ENCODE measurements at regions not wholly inside any gene's neighbourhood (a gene's known extent, or its start where the extent isn't known, plus 50 kb on each side); places are given as distances from the start of the nearest gene placed in this dataset.

- POLR2A ChIA-PET = no interaction called here
- TF ChIP-seq CTCF (IDR thresholded peaks at IDR 0.05; ENCODE audit: unreplicated experiment) = no peak
- DNase-seq (ENCODE audit: unreplicated experiment) = no peak
- Mint-ChIP-seq H3K36me3 (ENCODE audit: insufficient read depth, unreplicated experiment) (no peaks in the 10 kb centered on the region), H3K27ac (ENCODE audit: low read depth, unreplicated experiment) (no peak overlapping the region), H3K4me1 (ENCODE audit: insufficient read depth, unreplicated experiment) (no peaks in the 10 kb centered on the region), H3K4me3 (ENCODE audit: unreplicated experiment) (no peak overlapping the region), H3K9me3 (ENCODE audit: unreplicated experiment) (no peaks in the 10 kb centered on the region), H3K27me3 (ENCODE audit: insufficient read depth, unreplicated experiment) (peaks cover 59% of the 10 kb centered on the region)
- CTCF ChIA-PET = no interaction called here
- intact Hi-C loops (cut with micrococcal nuclease) = no loop called here
- no TSS peak for BruUV-seq (replicated peaks)
These were observed 469.4 kb downstream of the PREX1 start for GRCh38 chr20:48358176-48359054.

- no TSS peak for BruUV-seq (replicated peaks)
- CTCF ChIA-PET = no interaction called here
These were observed 470.1 kb downstream of the PREX1 start for GRCh38 chr20:48357714-48358113.

GRCh38 chr20:48354903-48355302, 472.9 kb downstream of the PREX1 start:
- POLR2A ChIA-PET = interaction anchor here (0.6 kb wide), 1 partner anchor 137 kb away, joined by 3 read pairs; no protein-coding TSS in a partner anchor
- H3K36me3 Mint-ChIP-seq (ENCODE audit: insufficient read depth, unreplicated experiment) = no peaks in the 10 kb centered on the region
- CTCF ChIA-PET = interaction anchor here (0.6 kb wide), 1 partner anchor 496 kb away, joined by 3 read pairs; no protein-coding TSS in a partner anchor
- H3K27ac Mint-ChIP-seq (ENCODE audit: low read depth, unreplicated experiment) = no peak overlapping the region
- DNase-seq (ENCODE audit: unreplicated experiment) = no peak
- H3K27me3 Mint-ChIP-seq (ENCODE audit: insufficient read depth, unreplicated experiment) = peaks cover 74% of the 10 kb centered on the region
- intact Hi-C loops (cut with micrococcal nuclease) = no loop called here
- no peak overlapping the region for H3K4me3 Mint-ChIP-seq (ENCODE audit: unreplicated experiment)
- no peak for TF ChIP-seq CTCF (IDR thresholded peaks at IDR 0.05; ENCODE audit: unreplicated experiment)
- no peaks in the 10 kb centered on the region for H3K4me1 Mint-ChIP-seq (ENCODE audit: insufficient read depth, unreplicated experiment)
- no TSS peak for BruUV-seq (replicated peaks)
- H3K9me3 Mint-ChIP-seq (ENCODE audit: unreplicated experiment) = no peaks in the 10 kb centered on the region

More at GRCh38 chr20:48357714-48358113, 470.1 kb downstream of the PREX1 start:
- TF ChIP-seq CTCF (IDR thresholded peaks at IDR 0.05; ENCODE audit: unreplicated experiment) = no peak
- Mint-ChIP-seq H3K27me3 (ENCODE audit: insufficient read depth, unreplicated experiment) (peaks cover 66% of the 10 kb centered on the region), H3K36me3 (ENCODE audit: insufficient read depth, unreplicated experiment) (no peaks in the 10 kb centered on the region), H3K4me3 (ENCODE audit: unreplicated experiment) (no peak overlapping the region), H3K9me3 (ENCODE audit: unreplicated experiment) (no peaks in the 10 kb centered on the region), H3K4me1 (ENCODE audit: insufficient read depth, unreplicated experiment) (no peaks in the 10 kb centered on the region), H3K27ac (ENCODE audit: low read depth, unreplicated experiment) (no peak overlapping the region)
- intact Hi-C loops (cut with micrococcal nuclease) = no loop called here
- POLR2A ChIA-PET = no interaction called here
- DNase-seq (ENCODE audit: unreplicated experiment) = no peak

GRCh38 chr20:48354320-48354876, 473.4 kb downstream of the PREX1 start:
- ChIA-PET CTCF (interaction anchor here (0.5 to 1.0 kb wide), 3 partner anchors 59 to 496 kb away, joined by 3 to 4 read pairs (median 3); no protein-coding TSS in a partner anchor), POLR2A (interaction anchor here (0.6 kb wide), 1 partner anchor 137 kb away, joined by 3 read pairs; no protein-coding TSS in a partner anchor)
- no peak for TF ChIP-seq CTCF (IDR thresholded peaks at IDR 0.05; ENCODE audit: unreplicated experiment)
- Mint-ChIP-seq H3K27me3 (ENCODE audit: insufficient read depth, unreplicated experiment) (peaks cover 74% of the 10 kb centered on the region), H3K4me3 (ENCODE audit: unreplicated experiment) (no peak overlapping the region), H3K9me3 (ENCODE audit: unreplicated experiment) (no peaks in the 10 kb centered on the region), H3K27ac (ENCODE audit: low read depth, unreplicated experiment) (no peak overlapping the region), H3K4me1 (ENCODE audit: insufficient read depth, unreplicated experiment) (no peaks in the 10 kb centered on the region), H3K36me3 (ENCODE audit: insufficient read depth, unreplicated experiment) (no peaks in the 10 kb centered on the region)
- no TSS peak for BruUV-seq (replicated peaks)
- no peak for DNase-seq (ENCODE audit: unreplicated experiment)
- intact Hi-C loops (cut with micrococcal nuclease) = no loop called here

Data from MCF 10A (cell line).